ENCODE measurements at regions not wholly inside any gene's neighbourhood (a gene's known extent, or its start where the extent isn't known, plus 50 kb on each side); places are given as distances from the start of the nearest gene placed in this dataset.

DNA sequence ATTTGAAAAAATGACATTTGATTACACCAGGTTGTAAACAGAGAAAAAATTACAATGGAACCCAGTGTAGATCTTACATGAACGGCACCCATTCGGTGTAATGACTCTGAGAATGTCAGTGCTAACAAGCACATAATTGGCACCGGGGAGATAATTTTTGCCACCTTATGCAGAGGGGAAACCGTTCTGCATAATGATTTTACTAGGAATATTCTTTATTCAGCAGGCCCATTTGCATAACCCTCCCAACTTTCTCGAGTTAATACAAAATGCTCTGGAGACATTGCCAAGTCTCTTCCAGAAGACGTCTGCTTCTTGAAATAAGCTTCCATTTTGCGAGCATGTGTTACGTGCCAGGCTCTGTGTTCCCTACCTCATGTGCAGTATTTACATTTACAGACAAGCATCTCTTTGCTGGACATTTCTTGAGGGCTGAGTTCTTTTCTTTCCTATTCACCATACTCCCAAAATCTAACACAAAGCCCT, 275.8 kb downstream of the MIAT start:
- TF ChIP-seq, protein P1, sequence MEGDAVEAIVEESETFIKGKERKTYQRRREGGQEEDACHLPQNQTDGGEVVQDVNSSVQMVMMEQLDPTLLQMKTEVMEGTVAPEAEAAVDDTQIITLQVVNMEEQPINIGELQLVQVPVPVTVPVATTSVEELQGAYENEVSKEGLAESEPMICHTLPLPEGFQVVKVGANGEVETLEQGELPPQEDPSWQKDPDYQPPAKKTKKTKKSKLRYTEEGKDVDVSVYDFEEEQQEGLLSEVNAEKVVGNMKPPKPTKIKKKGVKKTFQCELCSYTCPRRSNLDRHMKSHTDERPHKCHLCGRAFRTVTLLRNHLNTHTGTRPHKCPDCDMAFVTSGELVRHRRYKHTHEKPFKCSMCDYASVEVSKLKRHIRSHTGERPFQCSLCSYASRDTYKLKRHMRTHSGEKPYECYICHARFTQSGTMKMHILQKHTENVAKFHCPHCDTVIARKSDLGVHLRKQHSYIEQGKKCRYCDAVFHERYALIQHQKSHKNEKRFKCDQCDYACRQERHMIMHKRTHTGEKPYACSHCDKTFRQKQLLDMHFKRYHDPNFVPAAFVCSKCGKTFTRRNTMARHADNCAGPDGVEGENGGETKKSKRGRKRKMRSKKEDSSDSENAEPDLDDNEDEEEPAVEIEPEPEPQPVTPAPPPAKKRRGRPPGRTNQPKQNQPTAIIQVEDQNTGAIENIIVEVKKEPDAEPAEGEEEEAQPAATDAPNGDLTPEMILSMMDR (IDR thresholded peaks at IDR 0.05; ENCODE audit: insufficient read depth, low read depth, low read length), result no peak
- TF ChIP-seq EZH2 (IDR thresholded peaks at IDR 0.05; ENCODE audit: insufficient read depth, low read length), result no peak

Measured in astrocyte (in vitro differentiated cells and primary cell).